HCT116 (cell line): ENCODE measurements at regions not wholly inside any gene's neighbourhood (a gene's known extent, or its start where the extent isn't known, plus 50 kb on each side); places are given as distances from the start of the nearest gene placed in this dataset.

Experiments used
- ATAC-seq: fragments of 200-7000 bp; cut with Tn5 transposase; 2 replicates; pipeline ENCODE4 v1.9.1; 2020; ENCODE audit warnings: mild to moderate bottlenecking, moderate library complexity
- BruUV-seq: library from RNA; stranded (reverse); fragments of 400-500 nt; replicated peaks from 2 replicates; lab custom pipeline; 2021; lab: Mats Ljungman, UMichigan
- CTCF ChIA-PET: fragments of 300-600 bp; sonication (Branson Sonifier 250); formaldehyde crosslinking; loops from one replicate; lab custom pipeline; 2021; ENCODE audit warnings: antibody characterized with exemption; lab: Charles Lee
- POLR2A ChIA-PET: fragments of 300-600, 350-600 bp; sonication (Branson Sonifier 250); formaldehyde crosslinking; loops from one replicate; lab custom pipeline; 2021; ENCODE audit warnings: antibody characterized with exemption; lab: Charles Lee
- RAD21 ChIA-PET, 2 experiments: fragments of 300-600 bp; sonication (Branson Sonifier 250); formaldehyde crosslinking; loops; one replicate each; lab custom pipeline; 2023; ENCODE audit warnings: low total read pairs in 2 of 2; ENCODE audit not compliant: uncharacterized antibody in 2 of 2, unreplicated experiment in 2 of 2, low non-redundant PET in 1 of 2; lab: Charles Lee
- DNase-seq: peaks from one replicate; pipeline ENCODE4 v3.0.0-alpha.2; 2010; ENCODE audit warnings: low read depth, low spot score
- H2AFZ ChIP-seq: fragments of 200-600 bp; shearing (Covaris generic), sonication (generic); 2 replicates; pipeline ENCODE4 v1.6.1; 2017; ENCODE audit warnings: low read depth, mixed run types, mixed read lengths, antibody characterized with exemption, low read length; ENCODE audit not compliant: poor library complexity, severe bottlenecking
- H3K27ac ChIP-seq: 2 replicates; pipeline ENCODE4 v1.5.1; 2012; ENCODE audit warnings: low read depth, low read length
- H3K27me3 ChIP-seq: fragments of 200-600 bp; sonication (generic); 2 replicates; pipeline ENCODE4 v1.6.1; 2016; ENCODE audit warnings: mixed run types, low read length, mixed read lengths; ENCODE audit not compliant: insufficient read depth
- H3K36me3 ChIP-seq, 2 experiments: fragments of 200-500 bp in 1 of 2; fragments of 200-600 bp in 1 of 2; sonication (Bioruptor generic) in 1 of 2; sonication (generic) in 1 of 2; 2 replicates each; pipeline versions ENCODE4 v1.5.1 to v1.6.1; 2014 to 2016; ENCODE audit warnings: low read length in 2 of 2, inconsistent platforms in 1 of 2, mixed read lengths in 1 of 2, mixed run types in 1 of 2; ENCODE audit not compliant: insufficient read depth in 2 of 2, control insufficient read depth in 1 of 2
- H3K4me1 ChIP-seq, 2 experiments: fragments of 200-600 bp in 1 of 2; sonication (generic) in 1 of 2; 2 replicates each; pipeline versions ENCODE4 v1.5.1 to v1.6.1; 2012 to 2017; ENCODE audit warnings: low read length in 2 of 2, inconsistent platforms in 1 of 2, mild to moderate bottlenecking in 1 of 2, mixed read lengths in 1 of 2, mixed run types in 1 of 2, moderate library complexity in 1 of 2; ENCODE audit not compliant: insufficient read depth in 2 of 2, control insufficient read depth in 1 of 2
- H3K4me2 ChIP-seq: fragments of 200-600 bp; sonication (generic); 2 replicates; pipeline ENCODE4 v1.6.1; 2017; ENCODE audit warnings: mixed run types, low read length, mixed read lengths
- H3K4me3 ChIP-seq, 2 experiments: fragments of 200-600 bp in 1 of 2; sonication (generic) in 1 of 2; replicated peaks in 1 of 2; 2 replicates each; pipeline ENCODE4 v1.5.1; 2011 to 2016; ENCODE audit warnings: low read length in 2 of 2, control low read depth in 1 of 2, low read depth in 1 of 2, mild to moderate bottlenecking in 1 of 2, mixed read lengths in 1 of 2, mixed run types in 1 of 2
- H3K79me2 ChIP-seq: fragments of 200-600 bp; sonication (generic); 2 replicates; pipeline ENCODE4 v1.6.1; 2017; ENCODE audit warnings: mild to moderate bottlenecking, mixed run types, low read length, moderate library complexity, mixed read lengths; ENCODE audit not compliant: insufficient read depth
- H3K9ac ChIP-seq: fragments of 200-600 bp; sonication (generic); 2 replicates; pipeline ENCODE4 v1.6.1; 2016; ENCODE audit warnings: low read length, mixed read lengths
- H3K9me2 ChIP-seq: fragments of 200-600 bp; sonication (generic), shearing (Covaris generic); 2 replicates; pipeline ENCODE4 v1.6.1; 2017; ENCODE audit warnings: mixed run types, mild to moderate bottlenecking, moderate library complexity; ENCODE audit not compliant: insufficient read depth
- H3K9me3 ChIP-seq, 2 experiments: fragments of 200-500 bp in 1 of 2; fragments of 200-600 bp in 1 of 2; sonication (Bioruptor generic) in 1 of 2; sonication (generic) in 1 of 2; 2 replicates each; pipeline ENCODE4 v1.6.1; 2014 to 2017; ENCODE audit warnings: low read length in 2 of 2, mixed read lengths in 2 of 2, inconsistent platforms in 1 of 2, low read depth in 1 of 2, mild to moderate bottlenecking in 1 of 2, mixed run types in 1 of 2, moderate library complexity in 1 of 2; ENCODE audit not compliant: control insufficient read depth in 1 of 2, insufficient read depth in 1 of 2
- H4K20me1 ChIP-seq: fragments of 200-600 bp; sonication (generic), shearing (Covaris generic); 2 replicates; pipeline ENCODE4 v1.6.1; 2017; ENCODE audit warnings: mixed run types, mild to moderate bottlenecking, moderate library complexity; ENCODE audit not compliant: insufficient read depth
- CEBPB ChIP-seq: IDR thresholded peaks from 2 replicates; pipeline ENCODE4 v1.6.1; 2012; ENCODE audit warnings: low read depth
- EGR1 ChIP-seq: IDR thresholded peaks from 2 replicates; pipeline ENCODE4 v1.6.1; 2012; ENCODE audit warnings: low read depth
- ELF1 ChIP-seq: IDR thresholded peaks from 2 replicates; pipeline ENCODE4 v1.6.1; 2012; ENCODE audit warnings: low read depth, borderline replicate concordance
- EZH2 ChIP-seq: fragments of 200-600 bp; sonication (generic); IDR thresholded peaks from 2 replicates; pipeline ENCODE4 v1.6.1; 2017; ENCODE audit warnings: antibody characterized with exemption, mixed run types
- EZH2phosphoT487 ChIP-seq: fragments of 200-600 bp; IDR thresholded peaks from 2 replicates; pipeline ENCODE4 v1.6.1; 2018; ENCODE audit warnings: antibody characterized with exemption, borderline replicate concordance
- JUND ChIP-seq: IDR thresholded peaks from 2 replicates; pipeline ENCODE4 v1.6.1; 2012
- POLR2A ChIP-seq: IDR thresholded peaks from 2 replicates; pipeline ENCODE4 v1.7.0; 2011; ENCODE audit warnings: borderline replicate concordance; ENCODE audit not compliant: insufficient read depth, insufficient read length; ENCODE audit errors: extremely low read depth
- RAD21 ChIP-seq: IDR thresholded peaks from 2 replicates; pipeline ENCODE4 v1.6.1; 2012; ENCODE audit warnings: low read depth, mild to moderate bottlenecking
- SP1 ChIP-seq: IDR thresholded peaks from 2 replicates; pipeline ENCODE4 v1.6.1; 2012; ENCODE audit warnings: low read depth
- TCF7L2 ChIP-seq: IDR thresholded peaks from 2 replicates; pipeline ENCODE4 v1.7.0; 2011; ENCODE audit warnings: borderline replicate concordance, inconsistent platforms; ENCODE audit not compliant: insufficient read depth, insufficient read length; ENCODE audit errors: extremely low read depth
- intact Hi-C: fragments of 100-400 bp; cut with micrococcal nuclease; formaldehyde crosslinking; loops from 2 replicates; pipeline ENCODE4 v1.10.0; 2022
- TF ChIP-seq, protein P1 (sequence below): IDR thresholded peaks from 2 replicates; pipeline ENCODE4 v1.6.1; 2012
- TF ChIP-seq, protein P2 (sequence below), 3 experiments: fragments of 200-600 bp in 1 of 3; sonication (generic) in 1 of 3; IDR thresholded peaks in 2 of 3; conservative IDR thresholded peaks in 1 of 3; 2 replicates each; pipeline ENCODE4 v1.5.1; 2012 to 2017; ENCODE audit warnings: low read depth in 2 of 3, low read length in 2 of 3, antibody characterized with exemption in 1 of 3, borderline replicate concordance in 1 of 3, control low read depth in 1 of 3, mild to moderate bottlenecking in 1 of 3, mixed read lengths in 1 of 3, mixed run types in 1 of 3, moderate library complexity in 1 of 3; ENCODE audit not compliant: insufficient read depth in 1 of 3
- TF ChIP-seq, protein P3 (sequence below): IDR thresholded peaks from 2 replicates; pipeline ENCODE4 v1.6.1; 2012; ENCODE audit warnings: low read depth

DNA sequence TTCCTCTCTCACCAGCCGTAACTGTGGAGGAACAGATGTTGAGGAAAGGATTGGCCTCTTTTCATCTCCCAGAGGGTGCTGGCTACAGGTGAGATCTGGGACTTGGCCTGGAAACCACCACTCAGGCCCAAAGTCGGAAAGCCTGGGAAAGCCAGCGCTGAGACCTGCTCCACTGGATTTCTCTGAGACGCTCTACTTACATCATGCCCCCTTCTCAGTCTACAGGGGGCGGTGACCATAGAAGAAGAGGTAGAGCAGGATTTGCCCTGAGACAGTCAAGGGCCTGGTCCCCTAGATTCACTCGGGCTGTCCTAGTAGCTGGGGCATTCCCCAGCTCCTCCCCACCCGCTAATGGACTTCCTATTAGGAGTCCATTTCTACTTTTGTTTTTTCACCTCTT, 80.9 kb downstream of the C3orf38 start (continued):
- TF ChIP-seq ELF1 (no peak), SP1 (no peak), EZH2phosphoT487 (no peak), JUND (no peak), EZH2 (no peak), POLR2A (no peak), TCF7L2 (no peak), CEBPB (no peak)

DNA sequence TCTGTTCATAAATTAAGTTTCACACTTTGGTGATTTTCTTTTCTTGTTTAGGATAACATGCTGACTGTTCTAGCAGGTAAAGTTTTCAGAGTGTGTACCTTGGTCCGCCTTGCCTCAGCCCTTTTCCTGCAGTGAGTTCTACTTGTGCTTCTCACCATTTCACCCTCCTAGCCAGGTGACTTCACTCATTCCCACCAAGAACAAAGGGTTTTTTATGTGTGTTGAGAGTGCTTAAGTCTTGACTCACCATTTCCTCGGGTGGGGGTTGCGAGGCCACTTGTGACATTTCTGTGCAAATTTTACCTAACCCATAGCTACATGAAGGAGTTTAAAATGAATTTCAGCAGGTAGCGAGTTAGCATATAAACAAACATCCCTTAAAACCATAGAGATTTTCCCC, 81.4 kb downstream of the C3orf38 start:
- Histone ChIP-seq H2AFZ (no peak overlapping the region), H3K9me3 (no peaks in the 10 kb centered on the region), H3K36me3 (no peaks in the 10 kb centered on the region), H3K9me2 (no peaks in the 10 kb centered on the region), H3K4me2 (0 out of 2 replicates have a peak overlapping the region, but pooled peaks have one; percentile 13), H3K4me3 (no peak overlapping the region), H3K4me1 (peaks cover 0 to 3% of the 10 kb centered on the region in 2 experiments; a peak in 1 of 4 replicates), H3K79me2 (no peaks in the 10 kb centered on the region), H3K27ac (no peak overlapping the region), H3K9ac (no peak overlapping the region), H3K27me3 (no peaks in the 10 kb centered on the region), H4K20me1 (no peaks in the 10 kb centered on the region)
- ChIA-PET RAD21 (no interaction called here), CTCF (no interaction called here), POLR2A (no interaction called here)
- ATAC-seq (no peak), DNase-seq (no peak)
- no TSS peak for BruUV-seq
- intact Hi-C loops = no loop called here
- peak; percentile 43 for TF ChIP-seq TCF7L2
- TF ChIP-seq, protein P1, sequence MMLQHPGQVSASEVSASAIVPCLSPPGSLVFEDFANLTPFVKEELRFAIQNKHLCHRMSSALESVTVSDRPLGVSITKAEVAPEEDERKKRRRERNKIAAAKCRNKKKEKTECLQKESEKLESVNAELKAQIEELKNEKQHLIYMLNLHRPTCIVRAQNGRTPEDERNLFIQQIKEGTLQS = no peak

DNA sequence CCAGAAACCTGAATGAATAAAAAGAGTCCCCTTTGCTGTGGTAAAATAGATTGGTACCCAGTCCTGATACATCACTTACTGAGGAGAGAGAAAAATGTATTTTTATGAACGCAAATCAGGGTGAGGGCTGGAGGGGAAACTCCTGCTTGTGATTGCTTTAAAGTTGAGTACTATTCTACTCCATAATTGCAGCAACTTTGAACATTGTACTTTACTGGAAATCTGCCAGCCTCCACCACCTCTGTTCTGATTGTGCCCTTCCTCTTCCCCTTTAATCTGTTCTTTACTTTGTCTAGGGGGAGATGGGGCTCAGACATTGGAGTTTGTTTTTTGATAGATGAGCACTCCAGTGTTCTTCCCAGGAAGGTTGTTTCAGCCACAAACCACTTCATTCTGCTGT, 81.9 kb downstream of the C3orf38 start:
- no TSS peak for BruUV-seq
- Histone ChIP-seq H3K9me2 (no peaks in the 10 kb centered on the region), H3K4me3 (no peak overlapping the region), H3K9ac (no peak overlapping the region), H3K79me2 (no peaks in the 10 kb centered on the region), H3K9me3 (no peaks in the 10 kb centered on the region), H2AFZ (no peak overlapping the region), H3K27me3 (no peaks in the 10 kb centered on the region), H3K4me1 (peaks cover 0 to 3% of the 10 kb centered on the region in 2 experiments; a peak in 1 of 4 replicates), H3K27ac (no peak overlapping the region), H4K20me1 (no peaks in the 10 kb centered on the region), H3K36me3 (no peaks in the 10 kb centered on the region; a peak in 1 of 4 replicates), H3K4me2 (no peak overlapping the region)
- intact Hi-C loops = no loop called here
- ATAC-seq (no peak), DNase-seq (no peak)
- TF ChIP-seq EGR1 = no peak
- TF ChIP-seq, protein P2, sequence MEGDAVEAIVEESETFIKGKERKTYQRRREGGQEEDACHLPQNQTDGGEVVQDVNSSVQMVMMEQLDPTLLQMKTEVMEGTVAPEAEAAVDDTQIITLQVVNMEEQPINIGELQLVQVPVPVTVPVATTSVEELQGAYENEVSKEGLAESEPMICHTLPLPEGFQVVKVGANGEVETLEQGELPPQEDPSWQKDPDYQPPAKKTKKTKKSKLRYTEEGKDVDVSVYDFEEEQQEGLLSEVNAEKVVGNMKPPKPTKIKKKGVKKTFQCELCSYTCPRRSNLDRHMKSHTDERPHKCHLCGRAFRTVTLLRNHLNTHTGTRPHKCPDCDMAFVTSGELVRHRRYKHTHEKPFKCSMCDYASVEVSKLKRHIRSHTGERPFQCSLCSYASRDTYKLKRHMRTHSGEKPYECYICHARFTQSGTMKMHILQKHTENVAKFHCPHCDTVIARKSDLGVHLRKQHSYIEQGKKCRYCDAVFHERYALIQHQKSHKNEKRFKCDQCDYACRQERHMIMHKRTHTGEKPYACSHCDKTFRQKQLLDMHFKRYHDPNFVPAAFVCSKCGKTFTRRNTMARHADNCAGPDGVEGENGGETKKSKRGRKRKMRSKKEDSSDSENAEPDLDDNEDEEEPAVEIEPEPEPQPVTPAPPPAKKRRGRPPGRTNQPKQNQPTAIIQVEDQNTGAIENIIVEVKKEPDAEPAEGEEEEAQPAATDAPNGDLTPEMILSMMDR (IDR thresholded peaks at IDR 0.05 in 2 of 3, conservative IDR thresholded peaks at IDR 0.05 in 1 of 3; ENCODE audit: borderline replicate concordance in 1 of 3, insufficient read depth in 1 of 3, low read depth in 2 of 3, low read length in 2 of 3) = no peak
- no peak for TF ChIP-seq JUND
- TF ChIP-seq EZH2phosphoT487 = no peak
- TF ChIP-seq RAD21 = no peak
- TF ChIP-seq EZH2 = no peak
- TF ChIP-seq, protein P3, sequence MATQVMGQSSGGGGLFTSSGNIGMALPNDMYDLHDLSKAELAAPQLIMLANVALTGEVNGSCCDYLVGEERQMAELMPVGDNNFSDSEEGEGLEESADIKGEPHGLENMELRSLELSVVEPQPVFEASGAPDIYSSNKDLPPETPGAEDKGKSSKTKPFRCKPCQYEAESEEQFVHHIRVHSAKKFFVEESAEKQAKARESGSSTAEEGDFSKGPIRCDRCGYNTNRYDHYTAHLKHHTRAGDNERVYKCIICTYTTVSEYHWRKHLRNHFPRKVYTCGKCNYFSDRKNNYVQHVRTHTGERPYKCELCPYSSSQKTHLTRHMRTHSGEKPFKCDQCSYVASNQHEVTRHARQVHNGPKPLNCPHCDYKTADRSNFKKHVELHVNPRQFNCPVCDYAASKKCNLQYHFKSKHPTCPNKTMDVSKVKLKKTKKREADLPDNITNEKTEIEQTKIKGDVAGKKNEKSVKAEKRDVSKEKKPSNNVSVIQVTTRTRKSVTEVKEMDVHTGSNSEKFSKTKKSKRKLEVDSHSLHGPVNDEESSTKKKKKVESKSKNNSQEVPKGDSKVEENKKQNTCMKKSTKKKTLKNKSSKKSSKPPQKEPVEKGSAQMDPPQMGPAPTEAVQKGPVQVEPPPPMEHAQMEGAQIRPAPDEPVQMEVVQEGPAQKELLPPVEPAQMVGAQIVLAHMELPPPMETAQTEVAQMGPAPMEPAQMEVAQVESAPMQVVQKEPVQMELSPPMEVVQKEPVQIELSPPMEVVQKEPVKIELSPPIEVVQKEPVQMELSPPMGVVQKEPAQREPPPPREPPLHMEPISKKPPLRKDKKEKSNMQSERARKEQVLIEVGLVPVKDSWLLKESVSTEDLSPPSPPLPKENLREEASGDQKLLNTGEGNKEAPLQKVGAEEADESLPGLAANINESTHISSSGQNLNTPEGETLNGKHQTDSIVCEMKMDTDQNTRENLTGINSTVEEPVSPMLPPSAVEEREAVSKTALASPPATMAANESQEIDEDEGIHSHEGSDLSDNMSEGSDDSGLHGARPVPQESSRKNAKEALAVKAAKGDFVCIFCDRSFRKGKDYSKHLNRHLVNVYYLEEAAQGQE = no peak
- POLR2A ChIA-PET = no interaction called here
- CTCF ChIA-PET = no interaction called here
- RAD21 ChIA-PET = no interaction called here
